Endodermal cell (in vitro differentiated cells): ENCODE measurements at regions not wholly inside any gene's neighbourhood (a gene's known extent, or its start where the extent isn't known, plus 50 kb on each side); places are given as distances from the start of the nearest gene placed in this dataset.

ENCODE experiments used
- DNase-seq: peaks from one replicate; pipeline ENCODE4 v3.0.0-alpha.2; 2017
- H3K27ac ChIP-seq: 2 replicates; pipeline ENCODE4 v1.5.1; 2013; ENCODE audit warnings: mild to moderate bottlenecking, low read depth, low read length, moderate library complexity
- H3K27me3 ChIP-seq: 2 replicates; pipeline ENCODE4 v1.6.1; 2013; ENCODE audit warnings: mild to moderate bottlenecking, low read length, moderate library complexity; ENCODE audit not compliant: insufficient read depth, control insufficient read depth, poor library complexity, severe bottlenecking
- H3K36me3 ChIP-seq: 2 replicates; pipeline ENCODE4 v1.7.0; 2013; ENCODE audit warnings: mild to moderate bottlenecking, low read length, moderate library complexity; ENCODE audit not compliant: control insufficient read depth, insufficient read depth
- H3K4me1 ChIP-seq: one replicate; pipeline ENCODE4 v1.7.0; 2013; ENCODE audit warnings: low read length; ENCODE audit not compliant: control insufficient read depth, insufficient read depth
- H3K4me3 ChIP-seq: 2 replicates; pipeline ENCODE4 v1.5.1; 2013; ENCODE audit warnings: mild to moderate bottlenecking, low read length, moderate library complexity
- H3K9ac ChIP-seq: 2 replicates; pipeline ENCODE4 v1.6.1; 2013; ENCODE audit warnings: mild to moderate bottlenecking, low read length, moderate library complexity; ENCODE audit not compliant: poor library complexity, severe bottlenecking; ENCODE audit errors: extremely low read depth
- H3K9me3 ChIP-seq: 2 replicates; pipeline ENCODE4 v1.6.1; 2013; ENCODE audit warnings: mild to moderate bottlenecking, low read length, moderate library complexity; ENCODE audit not compliant: control insufficient read depth
- H3K27ac Mint-ChIP-seq: 2 replicates; pipeline ENCODE4 v1.8.0; 2020; ENCODE audit warnings: mixed read lengths
- H3K27me3 Mint-ChIP-seq: 2 replicates; pipeline ENCODE4 v1.8.0; 2021; ENCODE audit warnings: mild to moderate bottlenecking, mixed read lengths; ENCODE audit not compliant: insufficient read depth
- H3K36me3 Mint-ChIP-seq: 2 replicates; pipeline ENCODE4 v1.8.0; 2020; ENCODE audit warnings: low read depth, mixed read lengths
- H3K4me1 Mint-ChIP-seq: 2 replicates; pipeline ENCODE4 v1.8.0; 2020; ENCODE audit warnings: mixed read lengths
- H3K4me3 Mint-ChIP-seq: 2 replicates; pipeline ENCODE4 v1.8.0; 2020; ENCODE audit warnings: mild to moderate bottlenecking, moderate library complexity, mixed read lengths
- H3K9me3 Mint-ChIP-seq: 2 replicates; pipeline ENCODE4 v1.8.0; 2020; ENCODE audit warnings: mild to moderate bottlenecking, mixed read lengths
- CTCF ChIP-seq: fragments of 200-600 bp; sonication (generic); conservative IDR thresholded peaks from 2 replicates; pipeline ENCODE4 v1.5.0; 2021; ENCODE audit warnings: antibody characterized with exemption, mild to moderate bottlenecking
- WGBS, 2 experiments: methylation state at CpG; one replicate each; pipeline versions ENCODE4 v1.1.5 to v1.1.7; 2013; ENCODE audit warnings: missing lambda C conversion rate in 2 of 2, mixed read lengths in 1 of 2; ENCODE audit not compliant: insufficient coverage in 1 of 2, insufficient read length in 1 of 2; 5-methylcytosine and 5-hydroxymethylcytosine counted together

GRCh38 chr16:26806657-26807056, 260.1 kb upstream of the C16orf82 start:
- H3K36me3 ChIP-seq: no peaks in the 10 kb centered on the region
- no peak overlapping the region for H3K4me3 ChIP-seq
- Mint-ChIP-seq H3K4me3 (no peak overlapping the region), H3K27ac (no peak overlapping the region), H3K27me3 (peaks cover 5% of the 10 kb centered on the region), H3K36me3 (no peaks in the 10 kb centered on the region), H3K9me3 (no peaks in the 10 kb centered on the region), H3K4me1 (no peaks in the 10 kb centered on the region)
- H3K27me3 ChIP-seq: peaks cover 18% of the 10 kb centered on the region
- no peaks in the 10 kb centered on the region for H3K9me3 ChIP-seq
- no peak overlapping the region for H3K9ac ChIP-seq
- TF ChIP-seq CTCF: no peak
- H3K27ac ChIP-seq: no peak overlapping the region
- no peak for DNase-seq
- H3K4me1 ChIP-seq: no peaks in the 10 kb centered on the region
- whole genome bisulfite sequencing, 2 experiments: 80 to 85% methylated on average over 6 of the region's 6 CpGs

DNA sequence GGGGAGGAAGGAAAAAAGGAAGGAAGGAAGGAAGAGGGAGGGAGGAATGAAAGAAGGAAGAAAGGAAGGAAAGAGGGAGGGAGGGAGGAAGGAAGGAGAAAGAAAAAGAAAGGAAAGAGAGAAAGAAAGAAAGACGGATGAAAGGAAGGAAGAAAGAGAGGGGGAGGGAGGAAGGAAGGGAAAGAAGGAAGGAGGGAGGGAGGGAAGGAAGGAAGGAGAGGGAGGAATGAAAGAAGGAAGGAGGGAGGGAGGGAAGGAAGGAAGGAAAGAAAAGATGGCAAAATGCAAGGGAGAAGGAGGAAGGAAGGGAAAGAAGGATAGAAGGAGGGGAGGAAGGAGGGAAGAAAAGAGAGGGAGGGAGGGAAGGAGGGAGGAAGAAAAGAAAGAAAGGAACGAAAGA, 257.3 kb upstream of the C16orf82 start:
- H3K9ac ChIP-seq: no peak overlapping the region
- Mint-ChIP-seq H3K27ac (no peak overlapping the region), H3K36me3 (no peaks in the 10 kb centered on the region), H3K27me3 (no peaks in the 10 kb centered on the region), H3K4me1 (no peaks in the 10 kb centered on the region), H3K4me3 (no peak overlapping the region), H3K9me3 (no peaks in the 10 kb centered on the region)
- H3K36me3 ChIP-seq: no peaks in the 10 kb centered on the region
- H3K27me3 ChIP-seq: peaks cover 18% of the 10 kb centered on the region
- no peak for DNase-seq
- no peak for TF ChIP-seq CTCF
- peaks cover 10% of the 10 kb centered on the region for H3K9me3 ChIP-seq
- H3K4me1 ChIP-seq: no peaks in the 10 kb centered on the region
- H3K4me3 ChIP-seq: no peak overlapping the region
- WGBS, 2 experiments: 62 to 73% methylated on average over 2 of the region's 2 CpGs
- H3K27ac ChIP-seq: no peak overlapping the region

DNA sequence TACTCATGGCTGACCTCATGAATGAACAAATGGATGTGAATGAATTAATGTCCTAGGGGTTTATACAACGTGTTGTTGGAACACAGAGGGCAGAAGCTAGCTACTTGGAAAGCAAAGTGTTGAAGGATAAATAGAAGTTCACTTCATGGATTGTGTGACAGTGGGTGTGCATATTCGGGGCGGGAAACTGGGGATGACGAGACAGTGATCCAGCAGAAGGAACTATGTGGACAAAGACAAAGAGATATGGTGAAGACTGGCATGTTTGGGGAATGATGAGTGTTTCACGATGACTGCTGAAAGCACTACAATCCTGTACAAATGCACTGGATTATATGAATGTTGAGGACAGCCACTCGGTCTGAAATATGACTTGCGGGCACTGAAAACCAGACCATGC, 250.5 kb upstream of the C16orf82 start:
- no peaks in the 10 kb centered on the region for H3K36me3 ChIP-seq
- H3K4me3 Mint-ChIP-seq: no peak overlapping the region
- H3K27ac ChIP-seq: no peak overlapping the region
- H3K27me3 Mint-ChIP-seq: peaks cover 5% of the 10 kb centered on the region
- no peaks in the 10 kb centered on the region for H3K4me1 ChIP-seq
- no peak for DNase-seq
- H3K9ac ChIP-seq: no peak overlapping the region
- no peak overlapping the region for H3K27ac Mint-ChIP-seq
- H3K27me3 ChIP-seq: peaks cover 4% of the 10 kb centered on the region
- no peaks in the 10 kb centered on the region for H3K36me3 Mint-ChIP-seq
- H3K9me3 ChIP-seq: peaks cover 10% of the 10 kb centered on the region
- H3K4me1 Mint-ChIP-seq: no peaks in the 10 kb centered on the region
- no peaks in the 10 kb centered on the region for H3K9me3 Mint-ChIP-seq
- no peak for TF ChIP-seq CTCF
- no peak overlapping the region for H3K4me3 ChIP-seq
- WGBS, 2 experiments: 88% methylated on average over 6 to 7 of the region's 7 CpGs
